Stomach (tissue), 8 donors: ENCODE measurements at regions not wholly inside any gene's neighbourhood (a gene's known extent, or its start where the extent isn't known, plus 50 kb on each side); places are given as distances from the start of the nearest gene placed in this dataset.

Experiments used
- DNase-seq, 2 donors: peaks; one replicate each; pipeline versions ENCODE4 v3.0.0 to v3.0.0-alpha.2; 2013 to 2019
- H3K27ac ChIP-seq, 5 donors: fragments of 200-600 bp in 4 of 5; sonication (generic) in 4 of 5; one replicate each; pipeline ENCODE4 v1.5.1; 2013 to 2019; ENCODE audit warnings: mild to moderate bottlenecking in 1 of 5, moderate library complexity in 1 of 5
- H3K27me3 ChIP-seq, 3 donors: fragments of 200-600 bp; sonication (generic); one replicate each; pipeline ENCODE4 v1.5.1; 2017 to 2019; ENCODE audit warnings: mixed run types in 1 of 3
- H3K36me3 ChIP-seq, 4 donors: fragments of 200-600 bp; sonication (generic); 1 replicate in 3 of 4; 2 replicates in 1 of 4; pipeline ENCODE4 v1.5.1; 2016 to 2019
- H3K4me1 ChIP-seq, 4 donors: fragments of 200-600 bp; sonication (generic); one replicate each; pipeline ENCODE4 v1.5.1; 2016 to 2019
- H3K4me3 ChIP-seq, 4 donors: fragments of 200-600 bp; sonication (generic) in 3 of 4; one replicate each; pipeline ENCODE4 v1.5.1; 2016 to 2019; ENCODE audit warnings: mild to moderate bottlenecking in 1 of 4
- H3K9me3 ChIP-seq, 4 donors: fragments of 200-600 bp; sonication (generic); one replicate each; pipeline ENCODE4 v1.5.1; 2016 to 2019
- EP300 ChIP-seq: sonication (generic); formaldehyde crosslinking; IDR thresholded peaks from one replicate; pipeline ENCODE4 v1.6.1; 2017; ENCODE audit warnings: antibody characterized with exemption
- POLR2A ChIP-seq, 4 donors: fragments of 450-650 bp; IDR thresholded peaks; one replicate each; pipeline ENCODE4 v1.6.1; 2016; ENCODE audit warnings: antibody characterized with exemption in 4 of 4, control low read depth in 2 of 4, mild to moderate bottlenecking in 1 of 4, moderate library complexity in 1 of 4
- POLR2AphosphoS5 ChIP-seq, 3 donors: sonication (generic); formaldehyde crosslinking; IDR thresholded peaks; one replicate each; pipeline ENCODE4 v1.6.1; 2016; ENCODE audit warnings: antibody characterized with exemption in 3 of 3
- WGBS, 5 donors: extraction: QIAGEN DNeasy Blood & Tissue Kit in 3 of 5; methylation state at CpG; one replicate each; pipeline versions ENCODE4 v1.1.5 to v1.1.7; 2013 to 2018; 5-methylcytosine and 5-hydroxymethylcytosine counted together
- intact Hi-C: fragments of 100-400 bp; cut with DNase I; formaldehyde crosslinking; loops from one replicate; pipeline ENCODE4 v1.15.1; 2023; ENCODE audit warnings: low total_unique reads
- TF ChIP-seq, protein P1 (sequence below), 7 experiments: fragments of 450-650 bp in 4 of 7; fragments of 200-600 bp in 3 of 7; sonication (generic) in 3 of 7; IDR thresholded peaks; one replicate each; pipeline ENCODE4 v1.5.1; 2016 to 2019; ENCODE audit warnings: antibody characterized with exemption in 7 of 7, control low read depth in 2 of 7, mild to moderate bottlenecking in 1 of 7
- donor health status: healthy with polysubstance abuse.
- donor health status: Bipolar disorder and iron deficiency.
- donor health status: healthy.

- no peaks in the 10 kb centered on the region for H3K9me3 ChIP-seq
- no peaks in the 10 kb centered on the region for H3K27me3 ChIP-seq
- no peak overlapping the region for H3K27ac ChIP-seq
- no peak overlapping the region for H3K4me3 ChIP-seq
- WGBS, 5 donors = 81 to 91% (median 86%) methylated on average over 8 of the region's 8 CpGs
- intact Hi-C loops = no loop called here
- TF ChIP-seq POLR2A (IDR thresholded peaks at IDR 0.05) = no peak
- TF ChIP-seq POLR2AphosphoS5 (IDR thresholded peaks at IDR 0.05) = no peak
- TF ChIP-seq, protein P1, sequence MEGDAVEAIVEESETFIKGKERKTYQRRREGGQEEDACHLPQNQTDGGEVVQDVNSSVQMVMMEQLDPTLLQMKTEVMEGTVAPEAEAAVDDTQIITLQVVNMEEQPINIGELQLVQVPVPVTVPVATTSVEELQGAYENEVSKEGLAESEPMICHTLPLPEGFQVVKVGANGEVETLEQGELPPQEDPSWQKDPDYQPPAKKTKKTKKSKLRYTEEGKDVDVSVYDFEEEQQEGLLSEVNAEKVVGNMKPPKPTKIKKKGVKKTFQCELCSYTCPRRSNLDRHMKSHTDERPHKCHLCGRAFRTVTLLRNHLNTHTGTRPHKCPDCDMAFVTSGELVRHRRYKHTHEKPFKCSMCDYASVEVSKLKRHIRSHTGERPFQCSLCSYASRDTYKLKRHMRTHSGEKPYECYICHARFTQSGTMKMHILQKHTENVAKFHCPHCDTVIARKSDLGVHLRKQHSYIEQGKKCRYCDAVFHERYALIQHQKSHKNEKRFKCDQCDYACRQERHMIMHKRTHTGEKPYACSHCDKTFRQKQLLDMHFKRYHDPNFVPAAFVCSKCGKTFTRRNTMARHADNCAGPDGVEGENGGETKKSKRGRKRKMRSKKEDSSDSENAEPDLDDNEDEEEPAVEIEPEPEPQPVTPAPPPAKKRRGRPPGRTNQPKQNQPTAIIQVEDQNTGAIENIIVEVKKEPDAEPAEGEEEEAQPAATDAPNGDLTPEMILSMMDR (IDR thresholded peaks at IDR 0.05) = no peak
- no peak for TF ChIP-seq EP300
- H3K36me3 ChIP-seq = no peaks in the 10 kb centered on the region
- no peak for DNase-seq
- no peaks in the 10 kb centered on the region for H3K4me1 ChIP-seq
These were observed 199.5 kb upstream of the FAM83B start for GRCh38 chr6:54646951-54647664.

GRCh38 chr6:54654381-54654780, 192.2 kb upstream of the FAM83B start:
- Histone ChIP-seq H3K4me3 (no peak overlapping the region), H3K9me3 (no peaks in the 10 kb centered on the region), H3K27ac (no peak overlapping the region), H3K36me3 (no peaks in the 10 kb centered on the region), H3K27me3 (no peaks in the 10 kb centered on the region), H3K4me1 (no peaks in the 10 kb centered on the region)
- intact Hi-C loops = no loop called here
- TF ChIP-seq EP300 (no peak), POLR2A (IDR thresholded peaks at IDR 0.05) (no peak), POLR2AphosphoS5 (IDR thresholded peaks at IDR 0.05) (no peak)
- TF ChIP-seq, protein P1 (IDR thresholded peaks at IDR 0.05) = no peak
- no peak for DNase-seq

GRCh38 chr6:54655162-54655561, 191.4 kb upstream of the FAM83B start:
- H3K4me3 ChIP-seq = no peak overlapping the region
- no peaks in the 10 kb centered on the region for H3K4me1 ChIP-seq
- DNase-seq = no peak
- intact Hi-C loops = no loop called here
- no peaks in the 10 kb centered on the region for H3K36me3 ChIP-seq
- no peak overlapping the region for H3K27ac ChIP-seq
- H3K9me3 ChIP-seq = no peaks in the 10 kb centered on the region
- 23 to 49% (median 33%) methylated on average over 1 of the region's 1 CpG for WGBS, 5 donors
- no peak for TF ChIP-seq EP300
- no peak for TF ChIP-seq POLR2A (IDR thresholded peaks at IDR 0.05)
- TF ChIP-seq POLR2AphosphoS5 (IDR thresholded peaks at IDR 0.05) = no peak
- H3K27me3 ChIP-seq = no peaks in the 10 kb centered on the region

DNA sequence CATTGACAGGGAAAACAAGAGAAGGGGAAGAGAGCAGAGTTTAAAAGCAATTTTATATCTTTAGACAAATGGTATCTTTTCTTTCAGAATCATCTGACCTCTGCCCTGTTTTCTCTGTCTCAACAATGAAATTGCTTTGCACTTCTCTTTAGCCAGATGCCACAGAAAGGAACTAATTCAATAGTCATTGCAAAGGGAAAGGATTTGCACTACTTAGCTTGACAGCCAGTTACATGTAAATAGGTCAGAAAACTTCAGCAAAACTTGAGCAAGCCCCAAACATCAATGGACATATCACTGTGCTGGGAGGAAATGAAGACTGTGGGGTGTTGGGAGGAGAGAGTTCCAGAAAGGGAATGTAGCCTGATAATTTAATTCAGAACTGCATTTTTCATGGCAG, 181.3 kb upstream of the FAM83B start:
- Histone ChIP-seq H3K9me3 (peaks cover 4 to 15% (median 8%) of the 10 kb centered on the region in 4 donors), H3K4me3 (no peak overlapping the region), H3K27me3 (no peaks in the 10 kb centered on the region), H3K36me3 (no peaks in the 10 kb centered on the region), H3K27ac (no peak overlapping the region), H3K4me1 (no peaks in the 10 kb centered on the region)
- no peak for TF ChIP-seq EP300
- TF ChIP-seq POLR2A (IDR thresholded peaks at IDR 0.05) = no peak
- no peak for TF ChIP-seq POLR2AphosphoS5 (IDR thresholded peaks at IDR 0.05)
- TF ChIP-seq, protein P1 (IDR thresholded peaks at IDR 0.05) = no peak
- DNase-seq = no peak
- intact Hi-C loops = no loop called here

GRCh38 chr6:54680531-54680930, 166.0 kb upstream of the FAM83B start:
- TF ChIP-seq POLR2AphosphoS5 (IDR thresholded peaks at IDR 0.05) (no peak), POLR2A (IDR thresholded peaks at IDR 0.05) (no peak), EP300 (no peak)
- TF ChIP-seq, protein P1 (IDR thresholded peaks at IDR 0.05) = no peak
- intact Hi-C loops = no loop called here
- 83 to 93% (median 90%) methylated on average over 2 of the region's 2 CpGs for WGBS, 5 donors
- Histone ChIP-seq H3K4me1 (no peaks in the 10 kb centered on the region), H3K27ac (no peak overlapping the region), H3K27me3 (no peaks in the 10 kb centered on the region), H3K4me3 (no peak overlapping the region), H3K36me3 (no peaks in the 10 kb centered on the region), H3K9me3 (no peaks in the 10 kb centered on the region)
- no peak for DNase-seq
